H1 (cell line): ENCODE measurements at regions not wholly inside any gene's neighbourhood (a gene's known extent, or its start where the extent isn't known, plus 50 kb on each side); places are given as distances from the start of the nearest gene placed in this dataset.

ENCODE experiments used
- CTCF ChIA-PET: fragments of 300-600 bp; sonication (Branson Sonifier 250); formaldehyde crosslinking; loops from one replicate; lab custom pipeline; 2021; ENCODE audit not compliant: partially characterized antibody; lab: Charles Lee
- POLR2A ChIA-PET: fragments of 300-600 bp; sonication (Branson Sonifier 250); formaldehyde crosslinking; loops from one replicate; lab custom pipeline; 2021; ENCODE audit warnings: inconsistent platforms; ENCODE audit not compliant: partially characterized antibody; lab: Charles Lee
- DNase-seq, 2 experiments: peaks; one replicate each; pipeline versions ENCODE4 v3.0.0 to v3.0.0-alpha.2; 2010 to 2022; ENCODE audit warnings: low spot score in 2 of 2, low read depth in 1 of 2, mixed read lengths in 1 of 2
- FAIRE-seq: peaks from 2 replicates; lab custom pipeline; 2011; peaks lifted over from hg19 to GRCh38; lab: Jason Lieb, UNC
- H2AFZ ChIP-seq: 2 replicates; pipeline ENCODE4 v1.8.1; 2012; ENCODE audit warnings: low read length, inconsistent platforms
- H2AK5ac ChIP-seq: 2 replicates; pipeline ENCODE4 v1.6.1; 2013; ENCODE audit warnings: low read depth, low read length
- H2BK120ac ChIP-seq: replicated peaks from 2 replicates; pipeline ENCODE3; 2013; ENCODE audit warnings: low read depth, low read length, inconsistent platforms
- H2BK12ac ChIP-seq: 2 replicates; pipeline ENCODE4 v1.6.1; 2013; ENCODE audit warnings: low read depth, low read length
- H2BK15ac ChIP-seq: 2 replicates; pipeline ENCODE4 v1.6.1; 2013; ENCODE audit warnings: low read length
- H2BK20ac ChIP-seq: 2 replicates; pipeline ENCODE4 v1.6.1; 2013; ENCODE audit warnings: low read length
- H2BK5ac ChIP-seq: 2 replicates; pipeline ENCODE4 v1.6.1; 2013; ENCODE audit warnings: low read depth, low read length
- H3K14ac ChIP-seq: 2 replicates; pipeline ENCODE4 v1.6.1; 2013; ENCODE audit warnings: inconsistent platforms; ENCODE audit not compliant: insufficient read length
- H3K18ac ChIP-seq: 2 replicates; pipeline ENCODE4 v1.6.1; 2013; ENCODE audit warnings: low read length; ENCODE audit errors: extremely low read depth
- H3K23ac ChIP-seq: 2 replicates; pipeline ENCODE4 v1.6.1; 2013; ENCODE audit warnings: inconsistent platforms; ENCODE audit not compliant: insufficient read length
- H3K23me2 ChIP-seq: 2 replicates; pipeline ENCODE4 v1.6.1; 2013; ENCODE audit warnings: low read depth, low read length
- H3K27ac ChIP-seq: 2 replicates; pipeline ENCODE4 v1.6.1; 2011; ENCODE audit warnings: low read depth, low read length, inconsistent platforms
- H3K27me3 ChIP-seq, 4 experiments: replicated peaks in 1 of 4; 1 replicate in 1 of 4; 2 replicates in 3 of 4; pipeline versions ENCODE4 v1.6.1 to v1.8.1; 2011 to 2013; ENCODE audit warnings: low read length in 3 of 4, mild to moderate bottlenecking in 3 of 4, inconsistent platforms in 2 of 4, mixed read lengths in 2 of 4, moderate library complexity in 1 of 4; ENCODE audit not compliant: control insufficient read depth in 3 of 4, insufficient read depth in 3 of 4; ENCODE audit errors: extremely low read depth in 1 of 4
- H3K36me3 ChIP-seq, 4 experiments: 2 replicates each; pipeline versions ENCODE4 v1.6.1 to v1.8.1; 2011 to 2013; ENCODE audit warnings: mild to moderate bottlenecking in 4 of 4, low read length in 3 of 4, moderate library complexity in 2 of 4, control low read depth in 1 of 4, inconsistent platforms in 1 of 4; ENCODE audit not compliant: insufficient read depth in 4 of 4, control insufficient read depth in 2 of 4
- H3K4ac ChIP-seq: replicated peaks from 2 replicates; pipeline ENCODE3; 2013; ENCODE audit warnings: low read length, low read depth, mixed read lengths, inconsistent platforms; ENCODE audit not compliant: insufficient read length
- H3K4me1 ChIP-seq, 4 experiments: replicated peaks in 1 of 4; 1 replicate in 1 of 4; 2 replicates in 3 of 4; pipeline versions ENCODE4 v1.6.1 to v1.8.1; 2011 to 2013; ENCODE audit warnings: low read length in 3 of 4, inconsistent platforms in 2 of 4, mixed read lengths in 1 of 4; ENCODE audit not compliant: insufficient read depth in 4 of 4, control insufficient read depth in 3 of 4
- H3K4me2 ChIP-seq, 2 experiments: 2 replicates each; pipeline versions ENCODE4 v1.6.1 to v1.8.1; 2011 to 2013; ENCODE audit warnings: low read depth in 2 of 2, low read length in 2 of 2, control low read depth in 1 of 2, inconsistent platforms in 1 of 2, mild to moderate bottlenecking in 1 of 2; ENCODE audit not compliant: insufficient read depth in 1 of 2
- H3K4me3 ChIP-seq, 4 experiments: fragments of 200-600, 300-600 bp in 1 of 4; sonication (generic), shearing (Covaris generic), sonication (Bioruptor Twin) in 1 of 4; 2 replicates each; pipeline versions ENCODE4 v1.5.1 to v1.8.1; 2011 to 2016; ENCODE audit warnings: low read length in 4 of 4, low read depth in 3 of 4, control low read depth in 2 of 4, inconsistent platforms in 2 of 4, mild to moderate bottlenecking in 2 of 4, mixed read lengths in 1 of 4, moderate library complexity in 1 of 4; ENCODE audit not compliant: insufficient read depth in 2 of 4; ENCODE audit errors: extremely low read depth in 1 of 4
- H3K56ac ChIP-seq: replicated peaks from 2 replicates; pipeline ENCODE3; 2013; ENCODE audit warnings: low read depth, mild to moderate bottlenecking, mixed read lengths, low read length, inconsistent platforms; ENCODE audit not compliant: insufficient read length
- H3K79me1 ChIP-seq: 2 replicates; pipeline ENCODE4 v1.6.1; 2013; ENCODE audit warnings: low read depth, low read length, control low read depth
- H3K79me2 ChIP-seq, 2 experiments: 2 replicates each; pipeline versions ENCODE4 v1.6.1 to v1.8.1; 2012 to 2013; ENCODE audit warnings: low read length in 2 of 2, mild to moderate bottlenecking in 2 of 2, inconsistent platforms in 1 of 2; ENCODE audit not compliant: insufficient read depth in 2 of 2, control insufficient read depth in 1 of 2
- H3K9ac ChIP-seq, 4 experiments: replicated peaks in 1 of 4; 1 replicate in 1 of 4; 2 replicates in 3 of 4; pipeline versions ENCODE4 v1.6.1 to v1.8.1; 2011 to 2013; ENCODE audit warnings: low read depth in 3 of 4, low read length in 3 of 4, control low read depth in 2 of 4, mild to moderate bottlenecking in 2 of 4, moderate library complexity in 2 of 4, inconsistent platforms in 1 of 4; ENCODE audit errors: extremely low read depth in 1 of 4
- H3K9me3 ChIP-seq, 2 experiments: 2 replicates each; pipeline versions ENCODE4 v1.6.1 to v1.8.1; 2012 to 2013; ENCODE audit warnings: mild to moderate bottlenecking in 2 of 2, moderate library complexity in 2 of 2, control low read depth in 1 of 2, inconsistent platforms in 1 of 2, low read depth in 1 of 2, low read length in 1 of 2, mixed read lengths in 1 of 2; ENCODE audit not compliant: insufficient read depth in 2 of 2
- H4K20me1 ChIP-seq, 2 experiments: replicated peaks in 1 of 2; 2 replicates each; pipeline versions ENCODE3 to v1.8.1; 2011 to 2013; ENCODE audit warnings: inconsistent platforms in 2 of 2, low read length in 2 of 2, mild to moderate bottlenecking in 1 of 2; ENCODE audit not compliant: insufficient read depth in 2 of 2, control insufficient read depth in 1 of 2
- H4K5ac ChIP-seq: 2 replicates; pipeline ENCODE4 v1.6.1; 2013; ENCODE audit warnings: low read length, low read depth, mixed read lengths, inconsistent platforms; ENCODE audit not compliant: insufficient read length
- H4K8ac ChIP-seq: 2 replicates; pipeline ENCODE4 v1.8.0; 2013; ENCODE audit warnings: mild to moderate bottlenecking, moderate library complexity, low read length, inconsistent platforms; ENCODE audit not compliant: insufficient read depth; ENCODE audit errors: extremely low read depth
- H4K91ac ChIP-seq: replicated peaks from 2 replicates; pipeline ENCODE3; 2013; ENCODE audit warnings: low read length, mixed read lengths, inconsistent platforms; ENCODE audit not compliant: insufficient read length
- BRCA1 ChIP-seq: IDR thresholded peaks from 2 replicates; pipeline ENCODE4 v1.6.1; 2012; ENCODE audit warnings: low read depth, low read length, improper control_type of control experiment
- EP300 ChIP-seq, 2 experiments: IDR thresholded peaks; 1 replicate in 1 of 2; 2 replicates in 1 of 2; pipeline ENCODE4 v1.6.1; 2011 to 2012; ENCODE audit warnings: low read depth in 2 of 2, low read length in 2 of 2, mild to moderate bottlenecking in 2 of 2, borderline replicate concordance in 1 of 2, inconsistent platforms in 1 of 2, moderate library complexity in 1 of 2
- KDM5A ChIP-seq: fragments of 200-600 bp; IDR thresholded peaks from 2 replicates; pipeline ENCODE4 v1.7.1; 2012; ENCODE audit warnings: mild to moderate bottlenecking, low read length, inconsistent platforms, mixed read lengths
- MAFK ChIP-seq: IDR thresholded peaks from 2 replicates; pipeline ENCODE4 v1.6.1; 2012; ENCODE audit warnings: low read depth, mild to moderate bottlenecking, improper control_type of control experiment, low read length
- NANOG ChIP-seq: IDR thresholded peaks from 2 replicates; pipeline ENCODE4 v1.6.1; 2011; ENCODE audit warnings: low read length, low read depth, mild to moderate bottlenecking, inconsistent platforms; ENCODE audit not compliant: insufficient read depth, poor library complexity, severe bottlenecking
- NRF1 ChIP-seq: IDR thresholded peaks from 2 replicates; pipeline ENCODE4 v1.6.1; 2011; ENCODE audit warnings: mild to moderate bottlenecking, low read depth, low read length, improper control_type of control experiment
- POLR2AphosphoS5 ChIP-seq: IDR thresholded peaks from 2 replicates; pipeline ENCODE4 v1.6.1; 2011; ENCODE audit warnings: low read depth, low read length
- RBBP5 ChIP-seq: IDR thresholded peaks from 2 replicates; pipeline ENCODE4 v1.7.1; 2012; ENCODE audit warnings: low read depth, mild to moderate bottlenecking, inconsistent platforms, low read length, moderate library complexity, borderline replicate concordance
- SIN3A ChIP-seq, 2 experiments: IDR thresholded peaks in 1 of 2; conservative IDR thresholded peaks in 1 of 2; 2 replicates each; pipeline ENCODE4 v1.6.1; 2011 to 2012; ENCODE audit warnings: low read length in 2 of 2, improper control_type of control experiment in 1 of 2, low read depth in 1 of 2, mild to moderate bottlenecking in 1 of 2
- SP1 ChIP-seq: IDR thresholded peaks from 2 replicates; pipeline ENCODE4 v1.6.1; 2011; ENCODE audit warnings: low read depth, low read length
- TAF1 ChIP-seq: IDR thresholded peaks from 2 replicates; pipeline ENCODE4 v1.6.1; 2011; ENCODE audit warnings: mild to moderate bottlenecking, low read depth, low read length
- USF2 ChIP-seq: IDR thresholded peaks from 2 replicates; pipeline ENCODE4 v1.6.1; 2011; ENCODE audit warnings: low read length, improper control_type of control experiment
- WGBS, 2 experiments: shearing (Covaris generic) in 1 of 2; methylation state at CpG; one replicate each; pipeline versions ENCODE4 v1.1.6 to v1.1.7; 2013 to 2015; ENCODE audit warnings: low lambda C conversion rate in 2 of 2, mixed read lengths in 2 of 2, inconsistent platforms in 1 of 2, low coverage in 1 of 2, missing lambda C conversion rate in 1 of 2; ENCODE audit not compliant: insufficient replicate concordance in 2 of 2, insufficient coverage in 1 of 2, insufficient read length in 1 of 2; ENCODE audit errors: extremely low coverage in 1 of 2, missing lambda C conversion rate in 1 of 2; 5-methylcytosine and 5-hydroxymethylcytosine counted together
- TF ChIP-seq, protein P1 (sequence below): IDR thresholded peaks from 2 replicates; pipeline ENCODE4 v1.6.1; 2012; ENCODE audit warnings: inconsistent platforms

DNA sequence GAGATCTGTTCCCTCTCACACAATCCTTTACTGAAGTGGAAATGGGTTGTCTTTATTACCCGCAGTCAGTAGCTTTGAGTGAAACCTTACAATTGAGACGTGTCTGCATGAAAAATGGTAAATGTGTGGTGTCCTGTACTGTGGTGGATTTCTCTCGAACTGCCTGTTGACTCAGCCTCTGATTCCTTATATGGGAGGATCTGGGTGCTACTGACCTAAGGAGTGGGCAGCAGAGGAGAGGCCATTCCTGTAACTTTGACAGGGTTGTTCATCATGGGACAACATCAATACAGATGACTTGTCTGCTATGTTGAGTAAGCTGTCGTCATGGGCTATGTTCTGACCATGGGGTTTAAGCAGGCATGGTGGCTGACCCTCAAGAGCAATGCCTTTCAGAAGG, 159.6 kb upstream of the WDR1 start:
- ChIA-PET POLR2A (no interaction called here), CTCF (interaction anchor here (0.9 kb wide), 1 partner anchor 111 kb away, joined by 3 read pairs; no protein-coding TSS in a partner anchor)
- Histone ChIP-seq H3K9me3 (no peaks in the 10 kb centered on the region; a peak in 1 of 4 replicates), H3K4ac (no peak overlapping the region), H4K5ac (no peak overlapping the region), H4K91ac (no peak overlapping the region), H2BK5ac (no peak overlapping the region), H2BK12ac (no peak overlapping the region), H3K4me2 (no peak overlapping the region), H3K27me3 (no peaks in the 10 kb centered on the region), H2AK5ac (no peak overlapping the region), H2BK15ac (no peak overlapping the region), H2BK120ac (no peak overlapping the region), H3K27ac (no peak overlapping the region), H3K23ac (no peak overlapping the region), H3K4me1 (no peaks in the 10 kb centered on the region), H3K4me3 (no peak overlapping the region), H3K79me1 (no peaks in the 10 kb centered on the region), H3K36me3 (no peaks in the 10 kb centered on the region), H3K14ac (no peak overlapping the region), H3K56ac (no peak overlapping the region), H3K9ac (no peak overlapping the region), H2BK20ac (no peak overlapping the region), H4K8ac (no peak overlapping the region), H2AFZ (no peak overlapping the region), H3K23me2 (no peaks in the 10 kb centered on the region), H3K18ac (no peak overlapping the region), H4K20me1 (no peaks in the 10 kb centered on the region), H3K79me2 (no peaks in the 10 kb centered on the region)
- WGBS, 2 experiments: 88% methylated on average over 4 of the region's 4 CpGs; no CpG with 5 or more reads in 1 of the 2 experiments
- DNase-seq (no peak), FAIRE-seq (no peak)
- TF ChIP-seq POLR2AphosphoS5 (no peak), MAFK (no peak), NRF1 (no peak), SP1 (no peak), TAF1 (no peak), KDM5A (no peak), EP300 (IDR thresholded peaks at IDR 0.05; ENCODE audit: borderline replicate concordance in 1 of 2, low read depth in 2 of 2, low read length in 2 of 2) (no peak), SIN3A (conservative IDR thresholded peaks at IDR 0.05 in 1 of 2, IDR thresholded peaks at IDR 0.05 in 1 of 2; ENCODE audit: low read depth in 1 of 2, low read length in 2 of 2) (no peak), BRCA1 (no peak), USF2 (no peak), RBBP5 (no peak), NANOG (no peak)
- TF ChIP-seq, protein P1, sequence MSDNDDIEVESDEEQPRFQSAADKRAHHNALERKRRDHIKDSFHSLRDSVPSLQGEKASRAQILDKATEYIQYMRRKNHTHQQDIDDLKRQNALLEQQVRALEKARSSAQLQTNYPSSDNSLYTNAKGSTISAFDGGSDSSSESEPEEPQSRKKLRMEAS: no peak
